GM21447 (cell line): ENCODE measurements at regions not wholly inside any gene's neighbourhood (a gene's known extent, or its start where the extent isn't known, plus 50 kb on each side); places are given as distances from the start of the nearest gene placed in this dataset.

Source experiments
- ATAC-seq: cut with Tn5 transposase; IDR thresholded peaks from one replicate; pipeline ENCODE4 v1.9.1; 2021; ENCODE audit not compliant: unreplicated experiment

DNA sequence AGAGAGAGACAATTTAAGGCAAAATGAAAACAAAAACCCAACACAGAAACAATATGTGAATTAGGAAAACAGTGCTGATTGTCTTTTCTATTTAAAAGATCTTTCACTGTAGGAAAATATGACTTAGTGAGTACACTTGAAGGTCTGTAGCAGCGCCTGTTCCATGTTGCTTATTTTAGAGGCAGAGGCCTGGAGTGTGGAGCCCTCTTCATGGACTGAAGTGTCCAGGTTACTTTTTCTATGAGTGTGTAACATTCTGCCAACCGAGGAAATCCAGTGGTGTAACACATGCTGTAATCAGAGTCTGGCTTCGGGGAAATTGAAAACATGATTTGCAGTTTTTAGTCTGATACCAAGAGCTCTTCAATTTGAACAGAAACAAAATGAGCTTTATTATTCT is 64.0 kb upstream of the GPRIN3 start:
- no peak for ATAC-seq

DNA sequence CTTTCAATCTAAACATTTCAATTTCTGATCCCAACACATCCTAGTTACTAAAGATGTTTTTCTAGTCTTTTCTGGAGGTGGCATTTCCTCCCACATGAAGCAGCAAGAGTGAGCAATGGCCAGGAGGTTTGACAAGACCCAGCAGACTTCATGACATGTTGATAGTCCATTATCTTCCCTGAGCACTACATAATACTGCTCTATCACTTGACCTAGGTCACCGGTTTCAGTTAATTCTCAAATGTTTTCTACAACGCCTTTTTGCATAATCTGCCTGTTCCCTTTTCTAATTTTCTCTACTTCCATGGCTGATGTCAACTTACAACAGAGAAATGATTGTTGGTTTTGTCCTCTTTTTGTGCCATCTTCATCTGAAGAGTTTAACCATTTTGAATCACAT is 62.0 kb upstream of the GPRIN3 start:
- ATAC-seq, result no peak

DNA sequence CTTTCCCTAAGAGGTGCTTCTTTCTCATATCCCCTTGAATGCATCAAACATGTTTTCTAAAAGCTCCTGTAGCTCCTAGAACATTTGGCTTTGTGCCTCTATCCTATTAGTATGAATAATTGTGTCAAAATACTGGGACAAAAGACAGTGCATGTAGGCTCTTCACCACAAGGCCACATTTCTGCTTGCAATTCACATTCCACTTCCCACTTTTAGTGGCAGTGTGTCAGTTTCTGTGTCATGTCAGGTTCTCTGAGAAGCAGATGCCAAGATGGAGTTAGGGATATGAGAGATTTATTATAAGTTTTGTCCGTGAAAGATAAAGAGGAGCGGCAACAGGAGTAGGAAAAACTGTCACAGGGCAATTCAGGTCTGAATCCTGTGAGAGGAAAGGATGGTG is 61.3 kb upstream of the GPRIN3 start:
- no peak for ATAC-seq

DNA sequence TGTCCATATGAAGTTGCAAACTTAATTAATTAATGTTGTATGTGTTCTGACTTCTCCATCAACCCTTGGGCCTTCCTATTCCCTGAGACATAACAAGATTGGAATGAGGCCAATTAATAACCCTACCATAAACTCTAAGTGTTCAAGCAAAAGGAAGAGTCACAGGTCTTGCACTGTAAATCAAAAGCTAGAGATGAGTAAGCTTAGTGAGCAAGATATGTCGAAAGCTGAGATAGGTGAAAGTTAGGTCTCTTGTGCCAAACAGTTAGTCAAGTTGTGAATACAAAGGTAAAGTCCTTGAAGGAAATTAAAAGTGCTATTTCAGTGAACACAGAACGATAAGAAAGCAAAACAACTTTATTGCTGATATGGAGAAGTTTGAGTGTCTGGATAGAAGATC is 58.2 kb upstream of the GPRIN3 start:
- no peak for ATAC-seq

DNA sequence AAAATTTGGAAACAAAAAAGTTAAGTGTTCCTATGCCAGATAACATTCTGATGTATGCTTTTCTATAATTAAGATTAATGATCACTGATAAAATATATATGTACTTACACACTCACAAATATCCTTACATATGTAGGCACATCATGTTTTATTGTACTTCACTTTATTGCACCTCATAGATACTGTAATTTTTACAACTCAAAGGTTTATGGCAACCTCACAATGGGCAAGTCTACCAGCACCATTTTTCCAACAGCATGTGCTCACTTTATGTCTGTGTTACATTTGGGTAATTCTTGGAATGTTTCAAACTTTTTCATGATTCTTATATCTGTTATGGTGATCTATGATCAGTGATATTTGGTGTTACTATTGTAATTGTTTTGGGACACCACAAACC is 57.8 kb upstream of the GPRIN3 start:
- no peak for ATAC-seq

DNA sequence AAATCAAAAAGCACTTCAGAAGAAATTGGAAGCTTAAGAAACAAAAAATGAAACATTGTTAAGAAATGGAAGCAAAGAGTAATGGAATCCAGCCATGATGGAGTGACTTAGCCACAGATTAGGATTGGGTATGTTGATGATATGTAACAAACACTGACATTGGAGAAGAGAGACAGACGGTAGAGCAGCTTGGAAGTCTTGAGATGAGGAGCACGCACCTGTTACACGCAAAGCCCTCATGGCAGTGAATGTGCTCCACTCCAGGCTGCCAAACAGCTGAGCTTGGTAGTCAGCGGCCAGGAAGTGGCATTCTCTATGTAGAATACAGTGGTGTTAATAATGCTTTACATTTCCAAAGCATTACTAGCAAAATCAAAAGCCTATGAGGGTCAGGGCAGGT is 56.9 kb upstream of the GPRIN3 start:
- no peak for ATAC-seq

DNA sequence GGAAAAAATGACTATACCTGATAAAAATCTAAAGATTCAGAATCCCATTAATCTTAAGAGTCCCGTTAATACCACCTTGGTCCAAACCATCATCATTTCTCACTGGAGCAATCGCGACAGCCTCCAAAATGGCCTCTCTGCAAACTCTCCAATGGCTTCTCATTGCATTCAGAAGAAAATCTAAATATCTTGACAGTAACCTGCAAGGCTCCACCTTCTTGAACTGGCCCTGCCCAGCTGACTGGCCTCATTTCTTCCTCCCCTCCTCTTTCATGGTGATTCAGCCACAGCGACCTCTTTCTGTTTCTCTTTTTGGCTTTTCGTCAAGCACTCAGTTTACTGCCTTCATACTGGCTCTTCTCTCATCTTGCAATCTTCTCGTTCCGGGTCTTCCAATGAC is 56.2 kb upstream of the GPRIN3 start:
- ATAC-seq, result no peak

DNA sequence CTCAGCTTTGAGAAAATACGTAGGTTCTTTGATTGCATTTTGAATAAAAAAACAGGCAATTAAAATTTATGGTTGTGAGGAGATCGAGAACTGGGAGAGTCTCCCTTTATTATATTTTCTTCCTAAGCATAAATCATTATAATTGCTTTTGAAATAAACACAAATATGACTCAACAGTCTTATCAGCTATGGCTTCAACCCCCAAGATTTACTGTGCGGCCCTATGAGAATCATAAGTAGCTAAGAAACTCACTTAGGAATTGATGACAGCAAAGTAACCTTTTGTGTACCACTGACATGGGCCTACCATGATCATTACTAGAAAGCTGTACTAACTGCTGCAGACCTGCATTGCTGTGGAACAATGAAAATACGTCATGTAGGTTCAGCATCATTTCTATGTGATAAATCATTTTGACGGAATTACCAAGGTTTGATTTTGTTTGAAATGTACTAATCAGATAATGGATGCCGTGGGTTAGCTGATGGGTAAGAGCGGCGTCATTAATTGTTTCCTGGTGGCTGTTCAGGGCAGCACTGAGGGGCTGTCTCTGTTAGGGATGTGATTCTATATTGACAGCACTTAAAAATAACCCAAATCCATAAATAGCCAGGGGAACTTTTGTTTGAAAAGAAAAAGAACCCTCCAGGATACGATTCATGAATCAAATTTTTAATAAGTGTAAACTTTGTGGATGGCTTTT is 51.5 kb upstream of the GPRIN3 start:
- no peak for ATAC-seq

DNA sequence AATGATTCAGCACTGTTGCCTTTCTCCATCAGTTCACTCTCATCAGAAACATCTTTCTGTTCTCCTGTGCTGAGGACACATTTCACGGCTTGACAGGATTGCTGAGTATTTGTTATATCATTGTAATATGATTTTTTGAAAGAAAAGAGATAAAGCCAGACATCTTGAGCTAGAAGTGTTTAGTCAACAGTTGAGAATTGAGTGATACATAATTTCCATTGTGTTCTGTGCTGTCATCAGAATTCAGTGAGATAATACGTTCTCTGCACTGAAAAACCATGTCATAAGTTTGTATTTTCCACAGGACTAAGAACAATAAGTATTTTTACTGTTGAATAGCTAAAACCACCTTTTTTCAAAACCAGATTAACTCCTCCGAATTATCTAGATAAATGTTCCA is 50.2 kb upstream of the GPRIN3 start:
- ATAC-seq, result no peak
